GM19468 (cell line): ENCODE measurements at regions not wholly inside any gene's neighbourhood (a gene's known extent, or its start where the extent isn't known, plus 50 kb on each side); places are given as distances from the start of the nearest gene placed in this dataset.
"Not testable (repeated sequence)": the region's sequence is repeated elsewhere in the genome, so short reads cannot be mapped to it uniquely, and the experiment has no call there.

Experiments
- ATAC-seq: cut with Tn5 transposase; IDR thresholded peaks from one replicate; pipeline ENCODE4 v1.9.1; 2021; ENCODE audit warnings: mild to moderate bottlenecking, moderate library complexity, moderate number of reproducible peaks; ENCODE audit not compliant: unreplicated experiment; ENCODE audit errors: extremely low read depth

GRCh38 chr1:184859381-184860105 is 104.9 kb upstream of the EDEM3 start:
- ATAC-seq: no peak

- no peak for ATAC-seq
Measured at GRCh38 chr1:184858288-184858687, 103.6 kb upstream of the EDEM3 start.

- no peak for ATAC-seq
Measured at GRCh38 chr1:184854496-184855140, 100.0 kb upstream of the EDEM3 start.

- ATAC-seq: no peak
Measured at GRCh38 chr1:184854036-184854435, 99.4 kb upstream of the EDEM3 start.

- ATAC-seq: no peak
Measured at GRCh38 chr1:184851822-184852746, 97.4 kb upstream of the EDEM3 start.

- ATAC-seq: peak; percentile 96
Measured at GRCh38 chr1:184843732-184844495, 89.3 kb upstream of the EDEM3 start.

GRCh38 chr1:184840596-184840995 is 85.9 kb upstream of the EDEM3 start:
- no peak for ATAC-seq

GRCh38 chr1:184838504-184838951 is 83.9 kb upstream of the EDEM3 start:
- ATAC-seq: no peak

GRCh38 chr1:184836934-184837895 is 82.6 kb upstream of the EDEM3 start:
- ATAC-seq: no peak

- no peak for ATAC-seq
Measured at GRCh38 chr1:184836141-184836540, 81.5 kb upstream of the EDEM3 start.

- ATAC-seq: not testable (repeated sequence)
Measured at GRCh38 chr1:184833994-184834393, 79.3 kb upstream of the EDEM3 start.

- no peak for ATAC-seq
Measured at GRCh38 chr1:184832517-184832916, 77.9 kb upstream of the EDEM3 start.

GRCh38 chr1:184829496-184829895 is 74.8 kb upstream of the EDEM3 start:
- not testable (repeated sequence) for ATAC-seq

- no peak for ATAC-seq
Measured at GRCh38 chr1:184828369-184828717, 73.7 kb upstream of the EDEM3 start.

- ATAC-seq: no peak
Measured at GRCh38 chr1:184827600-184828368, 73.1 kb upstream of the EDEM3 start.

GRCh38 chr1:184826001-184826400 is 71.3 kb upstream of the EDEM3 start:
- ATAC-seq: no peak

GRCh38 chr1:184825571-184825970 is 70.9 kb upstream of the EDEM3 start:
- ATAC-seq: no peak

GRCh38 chr1:184824691-184825323 is 70.1 kb upstream of the EDEM3 start:
- no peak for ATAC-seq
